NCI-H345 treated with DMSO at 0.1 percent for 48 hours (cell line): ENCODE measurements at regions not wholly inside any gene's neighbourhood (a gene's known extent, or its start where the extent isn't known, plus 50 kb on each side); places are given as distances from the start of the nearest gene placed in this dataset.

Experiments
- DNase-seq: peaks from one replicate; lab custom pipeline; 2025; ENCODE audit not compliant: unreplicated experiment; lab: John Stamatoyannopoulos, UW

DNA sequence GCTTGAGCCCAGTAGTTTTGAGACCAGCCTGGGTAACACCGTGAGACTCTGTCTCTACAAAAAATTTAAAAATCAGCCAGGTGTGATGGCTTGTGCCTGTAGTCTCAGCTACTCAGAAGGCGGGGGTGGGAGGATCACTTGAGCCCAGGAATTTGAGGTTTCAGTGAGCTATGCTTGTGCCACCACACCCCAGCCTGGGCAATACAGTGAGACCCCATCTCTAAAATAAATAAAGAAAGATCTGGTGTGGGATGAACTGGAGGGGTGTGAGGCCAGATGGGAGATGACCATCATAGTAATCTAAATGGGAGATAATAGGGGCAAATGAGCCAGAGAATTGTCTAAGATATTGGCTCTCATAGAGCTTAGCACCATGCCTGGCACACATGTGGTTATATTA, 60.1 kb upstream of the TRABD2B start:
- no peak for DNase-seq

DNA sequence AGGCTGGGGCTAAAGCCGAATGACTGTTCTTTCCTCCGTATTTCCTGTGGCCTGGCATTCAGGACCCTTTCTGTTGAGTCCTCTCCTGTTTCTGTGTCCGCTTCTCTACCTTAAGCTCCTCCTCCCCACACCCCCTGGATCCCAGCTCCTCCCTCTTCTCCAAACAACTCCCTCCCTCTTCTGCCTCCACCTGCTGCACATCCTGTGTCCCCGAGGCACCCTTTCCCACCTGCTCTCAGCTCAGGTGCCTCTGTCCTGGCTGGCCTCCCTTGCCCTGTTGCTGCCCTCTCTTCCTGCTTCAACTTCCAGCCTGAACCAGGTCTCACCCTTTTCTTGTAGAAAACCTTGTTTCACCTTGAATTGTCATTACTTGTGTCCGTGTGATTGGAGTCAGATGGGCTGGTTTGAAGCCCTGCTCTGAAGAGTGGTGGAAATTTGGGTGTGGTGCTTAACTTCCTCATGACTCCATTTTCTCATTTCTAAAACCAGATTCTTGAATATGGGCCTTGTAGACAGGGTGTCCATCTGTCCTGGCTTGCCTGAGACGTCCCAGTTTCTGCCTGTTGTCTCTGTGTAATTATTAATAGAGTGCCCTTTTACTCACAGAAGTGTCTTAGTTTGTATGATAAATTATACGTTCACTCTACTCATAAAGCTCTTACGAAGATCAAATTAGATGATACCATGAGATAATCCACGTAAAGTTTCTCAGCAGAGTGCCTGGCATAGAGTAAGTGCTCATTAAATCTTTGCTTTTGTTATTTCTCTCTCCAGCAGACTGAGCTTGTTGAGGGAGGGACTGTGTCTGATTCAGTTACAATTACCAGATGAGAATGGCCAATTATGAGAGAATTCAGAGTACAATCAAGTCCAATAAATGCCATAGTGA, 58.9 kb upstream of the TRABD2B start:
- DNase-seq: no peak

DNA sequence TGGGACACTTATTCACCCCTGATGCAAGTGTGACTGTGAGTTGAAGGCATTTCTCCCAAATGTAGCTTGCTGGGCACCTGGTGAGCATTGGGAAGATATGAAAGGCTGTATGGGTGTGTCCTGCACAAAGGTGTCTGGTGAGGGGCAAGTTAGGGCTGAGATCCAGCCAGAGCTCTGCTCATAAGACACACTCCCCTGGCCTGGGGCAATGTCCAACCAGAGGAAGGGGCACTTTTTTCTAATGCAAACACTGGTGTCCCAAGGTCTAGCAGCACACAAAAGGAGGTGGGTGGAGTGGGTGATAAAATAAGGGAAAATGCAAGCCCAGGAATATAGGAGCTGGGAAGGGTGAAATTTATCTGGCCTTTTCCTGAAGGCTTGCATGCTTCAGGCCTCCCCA, 57.0 kb upstream of the TRABD2B start:
- no peak for DNase-seq

DNA sequence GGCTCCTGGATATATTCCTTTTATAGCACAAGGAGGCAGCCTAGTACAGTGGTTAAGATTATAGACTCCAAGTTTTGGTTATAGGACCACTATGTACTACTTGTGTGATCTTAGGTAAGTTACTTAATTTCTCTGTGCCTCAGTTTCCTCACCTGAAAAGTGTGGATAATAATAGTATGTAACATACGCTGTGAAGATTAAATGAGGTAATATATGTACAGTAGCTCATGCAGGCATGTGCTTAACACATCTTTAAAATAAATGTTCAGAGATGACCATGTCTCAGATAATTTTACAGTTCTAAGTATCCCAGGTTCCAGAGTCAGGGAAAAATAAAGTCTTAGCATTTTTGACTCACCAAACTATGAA, 55.7 kb upstream of the TRABD2B start:
- no peak for DNase-seq

DNA sequence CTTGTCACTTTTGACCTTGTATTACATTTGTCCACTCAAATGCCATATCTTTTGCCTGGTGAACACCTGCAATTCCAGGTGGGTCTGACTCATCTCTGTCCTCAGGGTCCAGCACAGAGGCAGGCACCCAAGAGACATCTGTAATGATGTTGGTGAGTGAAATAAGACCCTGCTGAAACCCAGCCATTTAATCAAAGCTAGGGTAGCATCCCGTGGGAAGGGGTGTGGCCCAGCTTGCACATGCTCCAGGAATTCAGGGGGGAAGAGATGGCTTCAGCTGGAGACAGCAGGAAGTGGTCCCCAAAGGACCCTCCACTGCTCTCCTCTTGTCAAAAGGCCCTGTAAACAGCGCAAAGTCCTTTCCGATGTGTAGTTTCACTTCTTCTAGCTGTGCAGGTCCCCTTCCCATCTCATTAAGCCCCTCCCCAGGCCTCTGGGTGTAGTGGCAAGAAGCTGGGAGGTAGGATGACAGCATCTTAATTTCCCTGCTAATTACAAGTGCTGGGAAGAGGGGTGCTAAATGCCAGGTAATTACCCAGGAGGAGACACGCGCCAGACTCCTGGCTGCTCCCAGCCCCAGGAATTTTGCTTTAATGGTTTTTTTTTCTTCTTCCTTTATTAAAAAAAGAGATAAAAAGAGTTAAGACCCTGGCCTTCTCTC, 54.4 kb upstream of the TRABD2B start:
- no peak for DNase-seq

DNA sequence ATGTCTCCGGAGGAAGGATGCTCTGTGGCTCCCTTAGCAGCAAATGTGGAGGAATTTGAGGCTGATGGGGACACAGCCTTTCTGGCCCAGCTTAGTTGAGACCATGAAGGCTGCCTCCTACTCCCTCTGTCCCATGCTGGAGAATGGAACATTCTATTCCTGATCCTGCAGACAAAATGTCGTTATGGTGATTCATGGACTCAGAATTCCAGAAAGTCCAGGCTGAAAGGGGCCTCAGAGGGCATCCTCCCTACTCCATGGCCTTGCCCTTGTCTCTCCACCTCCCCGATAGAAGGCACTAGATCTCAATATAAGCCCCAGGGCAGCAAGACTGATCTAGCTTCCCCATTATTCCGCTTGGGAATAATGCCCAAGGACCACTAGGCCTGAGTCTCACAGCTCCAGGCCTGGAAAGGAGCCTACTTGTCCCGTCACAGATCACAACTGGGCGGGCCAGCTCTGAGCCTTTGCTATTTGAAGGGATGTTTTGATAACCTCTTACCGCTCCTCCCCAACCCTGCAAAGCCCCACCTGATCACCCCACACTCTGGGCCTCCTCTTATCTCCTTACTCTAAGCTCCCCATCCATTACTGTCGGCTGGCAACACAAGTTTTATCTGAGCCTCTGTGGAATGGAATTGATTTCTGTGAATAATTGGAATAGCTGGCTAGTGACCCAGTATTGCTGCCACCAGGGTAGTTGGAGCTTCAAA, 52.8 kb upstream of the TRABD2B start:
- no peak for DNase-seq

DNA sequence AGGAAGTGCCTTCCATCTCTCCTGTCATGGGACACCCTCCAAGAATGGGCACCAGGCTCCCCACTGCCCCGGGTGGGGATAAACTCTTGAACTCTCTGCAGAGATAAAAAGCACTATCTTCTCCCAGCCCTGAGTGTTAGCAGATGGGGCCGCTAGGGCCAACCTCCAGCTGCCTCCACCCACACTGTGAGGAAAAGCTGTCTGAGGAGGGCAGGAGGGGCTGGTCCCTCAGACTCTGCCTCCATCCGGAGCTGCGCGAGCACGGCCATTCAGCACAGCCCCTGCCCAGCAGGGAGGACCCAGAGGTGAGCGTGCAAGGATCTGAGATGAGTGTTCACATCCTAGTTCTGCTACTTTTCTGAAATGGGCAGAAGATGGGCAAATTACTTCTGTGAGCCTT, 51.8 kb upstream of the TRABD2B start:
- DNase-seq: no peak

DNA sequence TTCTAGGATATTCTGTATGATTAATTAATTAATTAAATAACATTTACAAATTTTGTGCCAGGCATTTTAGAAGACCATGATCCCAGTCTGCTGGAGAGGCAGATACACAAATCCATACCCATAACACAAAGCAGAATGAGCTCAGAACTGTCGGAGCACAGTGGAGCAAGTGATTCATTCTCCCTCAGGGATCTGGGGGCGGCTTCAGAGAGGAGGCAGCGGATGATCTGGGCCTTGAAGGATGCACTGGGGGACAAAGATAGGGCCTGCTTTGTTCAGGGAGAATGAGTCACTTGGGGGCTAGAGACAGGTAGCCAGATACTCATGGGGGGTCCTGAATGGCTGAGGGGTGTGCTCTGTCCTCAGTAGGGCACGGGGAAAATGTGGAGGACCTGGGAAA, 50.9 kb upstream of the TRABD2B start:
- DNase-seq: no peak

DNA sequence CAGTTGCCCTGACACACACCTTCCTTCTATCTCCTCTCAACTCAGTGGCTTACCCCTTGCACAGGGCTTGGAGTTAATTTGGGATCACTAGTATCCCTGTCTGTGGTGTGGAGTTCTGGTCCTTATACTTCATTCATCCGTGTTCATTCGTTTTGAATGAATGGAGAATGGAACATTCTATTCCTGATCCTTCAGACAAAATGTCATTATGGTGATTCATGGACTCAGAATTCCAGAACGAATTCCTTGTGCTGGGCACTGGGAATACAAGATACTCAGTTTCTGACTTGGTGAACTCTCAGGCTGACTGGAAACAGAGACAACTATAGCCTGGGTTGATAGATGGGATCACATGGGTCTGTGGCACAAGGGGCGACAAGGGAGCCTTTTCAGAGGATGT, 49.9 kb upstream of the TRABD2B start:
- DNase-seq: no peak
